ENCODE measurements at regions not wholly inside any gene's neighbourhood (a gene's known extent, or its start where the extent isn't known, plus 50 kb on each side); places are given as distances from the start of the nearest gene placed in this dataset.

DNA sequence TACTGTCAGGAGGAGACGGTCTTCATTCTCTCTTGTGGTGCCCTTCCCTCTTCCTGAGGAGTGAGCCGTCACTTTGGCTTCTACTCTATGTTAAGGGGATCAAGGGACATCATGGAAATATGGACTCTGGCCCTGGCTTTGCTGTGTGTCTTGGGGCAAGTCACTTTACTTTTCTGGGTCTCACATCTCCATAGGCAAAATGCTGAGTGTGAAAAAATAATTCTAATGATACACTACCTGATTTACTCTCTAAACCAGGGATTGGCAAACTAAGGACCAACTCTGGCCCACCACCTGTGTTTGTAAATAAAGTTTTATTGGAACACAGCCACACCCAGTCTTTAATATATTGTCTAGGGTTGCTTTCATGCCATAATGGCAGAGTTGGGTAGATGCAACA is 548.7 kb upstream of the CDH5 start:
- H3K4me3 ChIP-seq (ENCODE audit: low read length) = no peak overlapping the region
- ChIA-PET CTCF (no interaction called here), POLR2A (ENCODE audit: unreplicated experiment) (no interaction called here)
- H3K9ac ChIP-seq (ENCODE audit: low read length) = no peak overlapping the region
- ATAC-seq (no peak), DNase-seq (no peak)
- no peaks in the 10 kb centered on the region for H3K27me3 ChIP-seq (ENCODE audit: low read length)
- TF ChIP-seq EZH2 (IDR thresholded peaks at IDR 0.05; ENCODE audit: low read length, unreplicated experiment) (no peak), EZH2phosphoT487 (IDR thresholded peaks at IDR 0.05; ENCODE audit: borderline replicate concordance, low read length) (no peak)
- TF ChIP-seq, protein P1, sequence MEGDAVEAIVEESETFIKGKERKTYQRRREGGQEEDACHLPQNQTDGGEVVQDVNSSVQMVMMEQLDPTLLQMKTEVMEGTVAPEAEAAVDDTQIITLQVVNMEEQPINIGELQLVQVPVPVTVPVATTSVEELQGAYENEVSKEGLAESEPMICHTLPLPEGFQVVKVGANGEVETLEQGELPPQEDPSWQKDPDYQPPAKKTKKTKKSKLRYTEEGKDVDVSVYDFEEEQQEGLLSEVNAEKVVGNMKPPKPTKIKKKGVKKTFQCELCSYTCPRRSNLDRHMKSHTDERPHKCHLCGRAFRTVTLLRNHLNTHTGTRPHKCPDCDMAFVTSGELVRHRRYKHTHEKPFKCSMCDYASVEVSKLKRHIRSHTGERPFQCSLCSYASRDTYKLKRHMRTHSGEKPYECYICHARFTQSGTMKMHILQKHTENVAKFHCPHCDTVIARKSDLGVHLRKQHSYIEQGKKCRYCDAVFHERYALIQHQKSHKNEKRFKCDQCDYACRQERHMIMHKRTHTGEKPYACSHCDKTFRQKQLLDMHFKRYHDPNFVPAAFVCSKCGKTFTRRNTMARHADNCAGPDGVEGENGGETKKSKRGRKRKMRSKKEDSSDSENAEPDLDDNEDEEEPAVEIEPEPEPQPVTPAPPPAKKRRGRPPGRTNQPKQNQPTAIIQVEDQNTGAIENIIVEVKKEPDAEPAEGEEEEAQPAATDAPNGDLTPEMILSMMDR (conservative IDR thresholded peaks at IDR 0.05; ENCODE audit: low read depth, low read length) = no peak
- no peaks in the 10 kb centered on the region for H3K9me2 ChIP-seq (replicated peaks; ENCODE audit: low read length)
- no peak overlapping the region for H3K4me2 ChIP-seq (ENCODE audit: low read length)
- H3K9me3 ChIP-seq (ENCODE audit: low read length) = no peaks in the 10 kb centered on the region
- no peak overlapping the region for H2AFZ ChIP-seq (ENCODE audit: low read length)
- H3K27ac ChIP-seq (ENCODE audit: low read length) = no peak overlapping the region
- no peaks in the 10 kb centered on the region for H3K79me2 ChIP-seq (ENCODE audit: low read length)
- intact Hi-C loops (cut with micrococcal nuclease) = no loop called here
- no peaks in the 10 kb centered on the region for H4K20me1 ChIP-seq (ENCODE audit: low read length)
- no peaks in the 10 kb centered on the region for H3F3A ChIP-seq (ENCODE audit: low read length, unreplicated experiment)
- no TSS peak for BruUV-seq (replicated peaks)
- no peaks in the 10 kb centered on the region for H3K36me3 ChIP-seq (ENCODE audit: low read depth, low read length)
- no peaks in the 10 kb centered on the region for H3K4me1 ChIP-seq (ENCODE audit: insufficient read depth, low read length)

DNA sequence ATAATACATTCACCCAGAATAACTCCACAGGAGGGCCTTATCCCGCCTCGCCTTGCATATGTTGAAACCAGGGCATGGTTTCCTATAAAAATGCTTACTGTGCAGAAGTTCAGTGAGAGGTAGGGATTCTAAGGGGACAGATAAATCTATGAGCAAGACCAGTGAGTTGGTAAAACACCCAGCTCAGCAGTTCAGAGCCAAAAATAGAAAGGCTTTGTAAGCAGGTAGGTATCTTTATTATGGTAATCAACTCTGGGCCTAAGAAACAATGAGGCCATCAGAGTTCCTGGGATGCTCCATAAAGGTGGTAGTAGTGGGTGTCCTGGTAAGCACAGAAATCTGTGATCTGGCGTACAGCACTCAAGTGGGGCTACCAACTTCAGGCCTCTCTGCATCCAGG is 549.4 kb upstream of the CDH5 start:
- H4K20me1 ChIP-seq (ENCODE audit: low read length) = no peaks in the 10 kb centered on the region
- ChIA-PET POLR2A (ENCODE audit: unreplicated experiment) (no interaction called here), CTCF (no interaction called here)
- H3K4me3 ChIP-seq (ENCODE audit: low read length) = no peak overlapping the region
- intact Hi-C loops (cut with micrococcal nuclease) = no loop called here
- H3K9me2 ChIP-seq (replicated peaks; ENCODE audit: low read length) = no peaks in the 10 kb centered on the region
- no peaks in the 10 kb centered on the region for H3F3A ChIP-seq (ENCODE audit: low read length, unreplicated experiment)
- no peaks in the 10 kb centered on the region for H3K36me3 ChIP-seq (ENCODE audit: low read depth, low read length)
- H2AFZ ChIP-seq (ENCODE audit: low read length) = no peak overlapping the region
- DNase-seq (no peak), ATAC-seq (no peak)
- TF ChIP-seq EZH2 (IDR thresholded peaks at IDR 0.05; ENCODE audit: low read length, unreplicated experiment) (no peak), EZH2phosphoT487 (IDR thresholded peaks at IDR 0.05; ENCODE audit: borderline replicate concordance, low read length) (no peak)
- TF ChIP-seq, protein P1 (conservative IDR thresholded peaks at IDR 0.05; ENCODE audit: low read depth, low read length) = no peak
- no peaks in the 10 kb centered on the region for H3K4me1 ChIP-seq (ENCODE audit: insufficient read depth, low read length)
- H3K27me3 ChIP-seq (ENCODE audit: low read length) = no peaks in the 10 kb centered on the region
- no peak overlapping the region for H3K4me2 ChIP-seq (ENCODE audit: low read length)
- no TSS peak for BruUV-seq (replicated peaks)
- no peak overlapping the region for H3K27ac ChIP-seq (ENCODE audit: low read length)
- no peaks in the 10 kb centered on the region for H3K79me2 ChIP-seq (ENCODE audit: low read length)
- no peak overlapping the region for H3K9ac ChIP-seq (ENCODE audit: low read length)
- no peaks in the 10 kb centered on the region for H3K9me3 ChIP-seq (ENCODE audit: low read length)

DNA sequence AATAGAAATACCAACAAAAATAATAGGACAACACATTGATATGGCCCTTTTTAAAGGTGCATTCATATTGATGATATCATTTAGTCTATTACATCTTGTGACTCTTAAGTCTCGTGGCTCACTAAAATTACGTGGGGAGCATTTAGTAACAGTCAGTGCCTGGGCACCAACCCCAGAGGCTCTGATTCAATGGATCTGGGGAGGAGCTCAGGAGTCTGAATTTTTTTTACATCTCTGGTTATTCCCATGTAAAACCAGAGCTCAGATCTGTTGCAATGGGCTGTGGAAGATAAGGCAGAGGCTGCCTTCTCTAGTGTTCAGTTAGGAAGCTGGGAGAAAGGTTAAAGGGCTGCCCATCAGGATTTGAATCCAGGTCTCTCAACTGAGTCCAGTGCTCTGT is 549.9 kb upstream of the CDH5 start:
- TF ChIP-seq EZH2 (IDR thresholded peaks at IDR 0.05; ENCODE audit: low read length, unreplicated experiment) (no peak), EZH2phosphoT487 (IDR thresholded peaks at IDR 0.05; ENCODE audit: borderline replicate concordance, low read length) (no peak)
- TF ChIP-seq, protein P1 (conservative IDR thresholded peaks at IDR 0.05; ENCODE audit: low read depth, low read length) = no peak
- Histone ChIP-seq H3K9me2 (replicated peaks; ENCODE audit: low read length) (no peaks in the 10 kb centered on the region), H4K20me1 (ENCODE audit: low read length) (no peaks in the 10 kb centered on the region), H3K4me2 (ENCODE audit: low read length) (no peak overlapping the region), H3K36me3 (ENCODE audit: low read depth, low read length) (no peaks in the 10 kb centered on the region), H2AFZ (ENCODE audit: low read length) (no peak overlapping the region), H3K27me3 (ENCODE audit: low read length) (no peaks in the 10 kb centered on the region), H3K27ac (ENCODE audit: low read length) (no peak overlapping the region), H3K4me3 (ENCODE audit: low read length) (no peak overlapping the region), H3K9me3 (ENCODE audit: low read length) (no peaks in the 10 kb centered on the region), H3K9ac (ENCODE audit: low read length) (no peak overlapping the region), H3F3A (ENCODE audit: low read length, unreplicated experiment) (no peaks in the 10 kb centered on the region), H3K4me1 (ENCODE audit: insufficient read depth, low read length) (no peaks in the 10 kb centered on the region), H3K79me2 (ENCODE audit: low read length) (no peaks in the 10 kb centered on the region)
- ATAC-seq (no peak), DNase-seq (no peak)
- POLR2A ChIA-PET (ENCODE audit: unreplicated experiment) = no interaction called here
- intact Hi-C loops (cut with micrococcal nuclease) = no loop called here
- CTCF ChIA-PET = no interaction called here
- no TSS peak for BruUV-seq (replicated peaks)
